Ishikawa (cell line): ENCODE measurements at regions not wholly inside any gene's neighbourhood (a gene's known extent, or its start where the extent isn't known, plus 50 kb on each side); places are given as distances from the start of the nearest gene placed in this dataset.

ENCODE experiments used
- CEBPB ChIP-seq: IDR thresholded peaks from 2 replicates; pipeline ENCODE4 v1.6.1; 2012
- CREB1 ChIP-seq: IDR thresholded peaks from 2 replicates; pipeline ENCODE4 v1.6.1; 2012; ENCODE audit warnings: low read depth
- EGR1 ChIP-seq: IDR thresholded peaks from 2 replicates; pipeline ENCODE4 v1.6.1; 2012
- EP300 ChIP-seq: IDR thresholded peaks from 2 replicates; pipeline ENCODE4 v1.6.1; 2012; ENCODE audit warnings: borderline replicate concordance
- FOXM1 ChIP-seq: IDR thresholded peaks from 2 replicates; pipeline ENCODE4 v1.6.1; 2012; ENCODE audit warnings: low read depth, borderline replicate concordance
- NFIC ChIP-seq: IDR thresholded peaks from 2 replicates; pipeline ENCODE4 v1.6.1; 2012
- RAD21 ChIP-seq: IDR thresholded peaks from 2 replicates; pipeline ENCODE4 v1.6.1; 2012; ENCODE audit warnings: low read depth
- TAF1 ChIP-seq: IDR thresholded peaks from 2 replicates; pipeline ENCODE4 v1.6.1; 2012; ENCODE audit warnings: low read depth, mild to moderate bottlenecking
- TCF12 ChIP-seq: IDR thresholded peaks from 2 replicates; pipeline ENCODE4 v1.6.1; 2012; ENCODE audit warnings: low read depth
- TEAD4 ChIP-seq: IDR thresholded peaks from 2 replicates; pipeline ENCODE4 v1.6.1; 2012
- YY1 ChIP-seq: IDR thresholded peaks from 2 replicates; pipeline ENCODE4 v1.6.1; 2012; ENCODE audit warnings: low read depth
- ZBTB7A ChIP-seq: IDR thresholded peaks from 2 replicates; pipeline ENCODE4 v1.6.1; 2012; ENCODE audit warnings: low read depth
- TF ChIP-seq, protein P1 (sequence below): IDR thresholded peaks from 2 replicates; pipeline ENCODE4 v1.6.1; 2012
- TF ChIP-seq, protein P2 (sequence below): IDR thresholded peaks from 2 replicates; pipeline ENCODE4 v1.6.1; 2012
- TF ChIP-seq, protein P3 (sequence below): IDR thresholded peaks from 2 replicates; pipeline ENCODE4 v1.6.1; 2012; ENCODE audit warnings: low read depth, mild to moderate bottlenecking

DNA sequence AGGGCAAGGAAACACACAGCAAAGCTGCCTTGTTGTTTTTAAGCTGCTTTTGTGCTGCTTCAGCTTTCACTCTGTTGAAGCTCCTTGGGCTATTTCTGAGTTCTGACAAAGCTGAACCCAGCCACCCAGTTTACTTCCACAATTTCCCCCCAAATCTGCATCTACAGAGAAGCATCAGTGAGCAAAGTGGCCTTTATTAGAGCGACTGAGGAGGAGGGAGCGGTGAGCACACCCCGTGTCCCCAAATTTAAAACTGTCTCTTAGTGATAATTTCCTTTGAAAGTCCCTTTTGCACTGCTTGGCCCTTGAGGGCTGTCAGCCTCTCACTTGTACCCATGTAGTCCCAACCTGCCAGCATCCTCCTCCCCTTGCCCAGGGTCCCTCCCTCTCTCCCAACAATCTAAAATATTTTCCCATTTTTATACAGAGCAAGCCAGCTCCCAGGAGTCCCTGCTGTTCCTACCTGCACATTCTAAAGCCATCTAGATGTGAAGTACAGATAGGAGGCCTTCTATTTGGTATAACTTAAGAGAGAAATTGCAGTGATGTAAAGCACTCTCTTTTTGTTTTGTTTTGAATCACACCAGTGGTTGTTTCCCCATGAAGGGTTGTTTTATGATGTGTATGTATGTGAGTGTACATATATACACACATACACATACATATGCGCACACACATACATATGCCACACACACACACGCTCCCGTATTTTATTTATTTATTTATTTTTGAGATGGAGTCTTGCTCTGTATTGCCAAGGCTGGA is 313.5 kb downstream of the TLE4 start:
- no peak for TF ChIP-seq TEAD4
- TF ChIP-seq NFIC, result no peak
- no peak for TF ChIP-seq EP300
- TF ChIP-seq, protein P1, sequence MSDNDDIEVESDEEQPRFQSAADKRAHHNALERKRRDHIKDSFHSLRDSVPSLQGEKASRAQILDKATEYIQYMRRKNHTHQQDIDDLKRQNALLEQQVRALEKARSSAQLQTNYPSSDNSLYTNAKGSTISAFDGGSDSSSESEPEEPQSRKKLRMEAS, result no peak

DNA sequence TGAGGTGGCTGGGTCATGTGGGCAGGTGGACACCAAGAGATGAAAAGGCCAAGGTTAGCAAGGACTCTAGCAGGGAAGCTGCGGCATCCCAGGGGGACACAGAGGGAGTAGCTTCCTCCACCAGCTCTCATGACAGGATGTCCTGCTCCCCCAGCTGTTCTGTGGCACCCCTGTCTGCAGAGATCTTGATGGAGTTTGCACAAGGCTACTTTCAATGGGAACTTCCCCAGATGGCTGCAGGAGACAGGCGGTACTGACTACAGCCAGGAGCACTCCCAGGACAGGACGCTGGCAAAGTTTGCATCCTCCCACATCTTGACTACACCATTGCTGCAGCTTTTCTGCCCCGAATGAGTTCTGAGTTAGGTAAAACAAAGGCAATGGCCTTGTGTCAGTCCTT is 312.8 kb downstream of the TLE4 start:
- TF ChIP-seq ZBTB7A, result no peak
- TF ChIP-seq, protein P2, sequence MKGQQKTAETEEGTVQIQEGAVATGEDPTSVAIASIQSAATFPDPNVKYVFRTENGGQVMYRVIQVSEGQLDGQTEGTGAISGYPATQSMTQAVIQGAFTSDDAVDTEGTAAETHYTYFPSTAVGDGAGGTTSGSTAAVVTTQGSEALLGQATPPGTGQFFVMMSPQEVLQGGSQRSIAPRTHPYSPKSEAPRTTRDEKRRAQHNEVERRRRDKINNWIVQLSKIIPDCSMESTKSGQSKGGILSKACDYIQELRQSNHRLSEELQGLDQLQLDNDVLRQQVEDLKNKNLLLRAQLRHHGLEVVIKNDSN, result no peak
- TF ChIP-seq, protein P3, sequence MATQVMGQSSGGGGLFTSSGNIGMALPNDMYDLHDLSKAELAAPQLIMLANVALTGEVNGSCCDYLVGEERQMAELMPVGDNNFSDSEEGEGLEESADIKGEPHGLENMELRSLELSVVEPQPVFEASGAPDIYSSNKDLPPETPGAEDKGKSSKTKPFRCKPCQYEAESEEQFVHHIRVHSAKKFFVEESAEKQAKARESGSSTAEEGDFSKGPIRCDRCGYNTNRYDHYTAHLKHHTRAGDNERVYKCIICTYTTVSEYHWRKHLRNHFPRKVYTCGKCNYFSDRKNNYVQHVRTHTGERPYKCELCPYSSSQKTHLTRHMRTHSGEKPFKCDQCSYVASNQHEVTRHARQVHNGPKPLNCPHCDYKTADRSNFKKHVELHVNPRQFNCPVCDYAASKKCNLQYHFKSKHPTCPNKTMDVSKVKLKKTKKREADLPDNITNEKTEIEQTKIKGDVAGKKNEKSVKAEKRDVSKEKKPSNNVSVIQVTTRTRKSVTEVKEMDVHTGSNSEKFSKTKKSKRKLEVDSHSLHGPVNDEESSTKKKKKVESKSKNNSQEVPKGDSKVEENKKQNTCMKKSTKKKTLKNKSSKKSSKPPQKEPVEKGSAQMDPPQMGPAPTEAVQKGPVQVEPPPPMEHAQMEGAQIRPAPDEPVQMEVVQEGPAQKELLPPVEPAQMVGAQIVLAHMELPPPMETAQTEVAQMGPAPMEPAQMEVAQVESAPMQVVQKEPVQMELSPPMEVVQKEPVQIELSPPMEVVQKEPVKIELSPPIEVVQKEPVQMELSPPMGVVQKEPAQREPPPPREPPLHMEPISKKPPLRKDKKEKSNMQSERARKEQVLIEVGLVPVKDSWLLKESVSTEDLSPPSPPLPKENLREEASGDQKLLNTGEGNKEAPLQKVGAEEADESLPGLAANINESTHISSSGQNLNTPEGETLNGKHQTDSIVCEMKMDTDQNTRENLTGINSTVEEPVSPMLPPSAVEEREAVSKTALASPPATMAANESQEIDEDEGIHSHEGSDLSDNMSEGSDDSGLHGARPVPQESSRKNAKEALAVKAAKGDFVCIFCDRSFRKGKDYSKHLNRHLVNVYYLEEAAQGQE, result no peak
- no peak for TF ChIP-seq EGR1
- TF ChIP-seq CEBPB, result no peak
- no peak for TF ChIP-seq CREB1
- TF ChIP-seq FOXM1, result no peak
- no peak for TF ChIP-seq EP300
- TF ChIP-seq RAD21, result no peak
- TF ChIP-seq TCF12, result no peak
- TF ChIP-seq, protein P1, result no peak
- TF ChIP-seq YY1, result no peak
- no peak for TF ChIP-seq TAF1
- no peak for TF ChIP-seq TEAD4
- no peak for TF ChIP-seq NFIC

DNA sequence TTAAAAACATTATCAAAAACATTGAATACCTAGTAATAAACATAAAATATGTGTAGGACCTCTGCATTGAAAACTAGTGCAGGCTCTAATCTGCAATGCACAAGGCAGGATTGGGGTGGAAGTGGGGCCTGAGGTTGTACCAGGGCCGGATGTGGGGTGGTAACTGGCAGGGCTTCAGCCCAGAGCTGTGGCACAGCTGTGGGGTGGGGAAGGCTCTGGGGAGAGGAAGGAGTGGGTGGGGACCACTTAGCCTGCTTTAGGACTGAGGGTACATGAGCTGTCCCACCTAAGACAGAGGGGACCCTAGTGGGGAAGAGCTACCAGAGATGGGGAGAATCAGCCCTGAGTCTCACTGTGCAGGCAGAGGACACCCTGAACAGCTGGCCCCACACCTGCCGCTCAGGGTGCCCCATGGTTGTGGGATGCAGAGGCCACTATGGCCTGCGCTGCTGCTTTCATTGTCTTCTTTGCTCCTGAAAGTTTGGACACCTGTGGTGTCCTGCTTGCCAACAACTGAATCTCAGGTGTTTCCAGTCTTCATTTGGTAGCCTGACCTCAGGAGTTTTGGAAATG is 311.4 kb downstream of the TLE4 start:
- TF ChIP-seq ZBTB7A (no peak), EP300 (no peak), EGR1 (no peak)

DNA sequence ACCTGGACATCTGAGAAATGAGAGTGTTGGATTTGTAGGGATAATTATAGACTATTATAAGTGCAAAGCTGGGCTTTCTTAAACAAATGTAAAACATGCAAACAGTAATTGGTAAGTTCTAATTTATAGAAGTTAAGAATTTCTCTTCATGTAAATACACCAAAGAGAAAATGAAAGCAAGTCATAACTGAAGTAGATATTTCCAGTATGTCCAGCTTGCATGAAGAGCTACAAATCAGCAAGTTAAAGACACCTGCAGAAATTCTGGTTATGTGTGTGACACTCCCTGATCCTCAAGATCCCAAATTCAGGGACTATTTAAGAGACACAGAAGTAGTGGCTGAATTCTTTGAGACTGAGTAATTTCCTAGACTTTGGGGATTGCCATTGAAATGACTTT is 308.9 kb downstream of the TLE4 start:
- TF ChIP-seq EGR1, result no peak
- TF ChIP-seq CEBPB, result no peak
- TF ChIP-seq TAF1, result no peak
- TF ChIP-seq EP300, result no peak
- TF ChIP-seq, protein P1, result no peak
- TF ChIP-seq, protein P3, result no peak

DNA sequence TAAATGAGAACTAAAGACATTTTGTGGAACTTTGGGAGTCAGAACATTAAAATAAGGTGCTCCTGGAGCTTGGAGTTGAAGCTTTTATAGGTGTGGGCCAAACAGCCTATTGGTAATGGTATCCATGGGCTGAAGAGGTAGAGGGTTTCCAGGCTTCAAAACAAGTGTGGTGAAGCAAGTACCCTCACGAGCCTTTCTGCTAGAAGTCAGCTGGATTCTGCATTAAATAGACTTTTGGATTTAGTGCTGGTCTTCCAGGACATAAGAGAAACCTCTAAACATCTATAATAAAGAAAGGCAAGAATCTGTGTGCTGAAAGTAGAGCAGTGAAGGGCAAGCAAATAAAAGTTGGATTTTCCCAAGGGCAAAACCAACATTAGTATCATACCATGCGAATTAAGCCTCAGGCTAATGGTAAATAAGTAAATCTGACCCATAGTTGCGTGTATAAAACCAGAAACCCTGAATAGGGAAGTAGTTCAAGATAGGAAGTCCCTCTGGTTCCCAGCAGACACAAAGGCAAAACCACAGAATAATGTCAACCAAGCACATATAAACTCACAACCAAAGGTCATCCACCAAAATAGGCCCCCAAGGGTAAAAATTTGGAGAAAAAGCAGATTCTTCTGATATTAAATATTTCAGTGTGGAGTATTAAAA is 306.3 kb downstream of the TLE4 start:
- no peak for TF ChIP-seq TCF12
- no peak for TF ChIP-seq FOXM1
- TF ChIP-seq YY1, result no peak
- TF ChIP-seq CREB1, result no peak
- TF ChIP-seq CEBPB, result no peak
- TF ChIP-seq NFIC, result no peak
- TF ChIP-seq EP300, result no peak
- TF ChIP-seq, protein P2, result no peak
- TF ChIP-seq, protein P3, result no peak
- no peak for TF ChIP-seq RAD21
- TF ChIP-seq TEAD4, result no peak
- TF ChIP-seq ZBTB7A, result no peak
